NCI-H82 treated with DMSO at 0.1 percent for 48 hours (cell line): ENCODE measurements at regions not wholly inside any gene's neighbourhood (a gene's known extent, or its start where the extent isn't known, plus 50 kb on each side); places are given as distances from the start of the nearest gene placed in this dataset.

ENCODE experiments used
- DNase-seq: peaks from one replicate; lab custom pipeline; 2025; ENCODE audit not compliant: unreplicated experiment; lab: John Stamatoyannopoulos, UW

GRCh38 chr22:47678636-47679287 is 916.3 kb downstream of the TBC1D22A start:
- no peak for DNase-seq

GRCh38 chr22:47678048-47678447 is 915.6 kb downstream of the TBC1D22A start:
- no peak for DNase-seq

GRCh38 chr22:47676685-47677084 is 914.2 kb downstream of the TBC1D22A start:
- DNase-seq, result no peak

- no peak for DNase-seq
Measured at GRCh38 chr22:47674600-47674999, 912.1 kb downstream of the TBC1D22A start.

GRCh38 chr22:47673557-47673956 is 911.1 kb downstream of the TBC1D22A start:
- no peak for DNase-seq

GRCh38 chr22:47672526-47672925 is 910.1 kb downstream of the TBC1D22A start:
- DNase-seq, result no peak

GRCh38 chr22:47665151-47665550 is 902.7 kb downstream of the TBC1D22A start:
- DNase-seq, result no peak

- DNase-seq, result no peak
Measured at GRCh38 chr22:47663615-47664605, 901.5 kb downstream of the TBC1D22A start.

- DNase-seq, result no peak
Measured at GRCh38 chr22:47659467-47660223, 897.2 kb downstream of the TBC1D22A start.

- DNase-seq, result no peak
Measured at GRCh38 chr22:47658182-47658581, 895.7 kb downstream of the TBC1D22A start.

GRCh38 chr22:47657224-47657623 is 894.8 kb downstream of the TBC1D22A start:
- DNase-seq, result no peak

- DNase-seq, result no peak
Measured at GRCh38 chr22:47656806-47657205, 894.4 kb downstream of the TBC1D22A start.

- DNase-seq, result no peak
Measured at GRCh38 chr22:47655930-47656329, 893.5 kb downstream of the TBC1D22A start.

- no peak for DNase-seq
Measured at GRCh38 chr22:47654922-47655491, 892.6 kb downstream of the TBC1D22A start.

GRCh38 chr22:47653921-47654320 is 891.5 kb downstream of the TBC1D22A start:
- DNase-seq, result no peak

GRCh38 chr22:47651216-47651987 is 889.0 kb downstream of the TBC1D22A start:
- no peak for DNase-seq

- DNase-seq, result no peak
Measured at GRCh38 chr22:47647720-47648119, 885.3 kb downstream of the TBC1D22A start.

- DNase-seq, result no peak
Measured at GRCh38 chr22:47647181-47647580, 884.7 kb downstream of the TBC1D22A start.

GRCh38 chr22:47645923-47646322 is 883.5 kb downstream of the TBC1D22A start:
- no peak for DNase-seq

- DNase-seq, result no peak
Measured at GRCh38 chr22:47645450-47645914, 883.0 kb downstream of the TBC1D22A start.
